Fibroblast of lung (primary cell): ENCODE measurements at regions not wholly inside any gene's neighbourhood (a gene's known extent, or its start where the extent isn't known, plus 50 kb on each side); places are given as distances from the start of the nearest gene placed in this dataset.

ENCODE experiments used
- DNase-seq, 2 donors: peaks; one replicate each; pipeline versions ENCODE4 v3.0.0 to v3.0.0-alpha.2; 2010; ENCODE audit warnings: low read depth in 2 of 2
- H2AFZ ChIP-seq: 2 replicates; pipeline ENCODE4 v1.5.1; 2012; ENCODE audit warnings: low read length, control low read depth, inconsistent platforms
- H3K27ac ChIP-seq: 2 replicates; pipeline ENCODE4 v1.5.1; 2011; ENCODE audit warnings: low read length, control low read depth; ENCODE audit not compliant: insufficient read depth
- H3K27me3 ChIP-seq: 2 replicates; pipeline ENCODE4 v1.5.1; 2011; ENCODE audit warnings: mild to moderate bottlenecking, low read length; ENCODE audit not compliant: control insufficient read depth, insufficient read depth
- H3K36me3 ChIP-seq: 2 replicates; pipeline ENCODE4 v1.5.1; 2011; ENCODE audit warnings: low read length; ENCODE audit not compliant: control insufficient read depth, insufficient read depth
- H3K4me1 ChIP-seq: 2 replicates; pipeline ENCODE4 v1.5.1; 2011; ENCODE audit warnings: low read length; ENCODE audit not compliant: control insufficient read depth, insufficient read depth; ENCODE audit errors: extremely low read depth
- H3K4me2 ChIP-seq: 2 replicates; pipeline ENCODE4 v1.5.1; 2011; ENCODE audit warnings: low read length, control low read depth; ENCODE audit not compliant: insufficient read depth; ENCODE audit errors: extremely low read depth
- H3K4me3 ChIP-seq, 4 experiments: fragments of 200-600 bp in 1 of 4; sonication (generic) in 1 of 4; replicated peaks in 1 of 4; 2 replicates each; pipeline ENCODE4 v1.5.1; 2011 to 2016; ENCODE audit warnings: low read length in 4 of 4, low read depth in 3 of 4, mild to moderate bottlenecking in 3 of 4, control low read depth in 2 of 4, inconsistent platforms in 1 of 4, mixed read lengths in 1 of 4; ENCODE audit not compliant: insufficient read depth in 1 of 4; ENCODE audit errors: control extremely low read depth in 1 of 4
- H3K79me2 ChIP-seq: 2 replicates; pipeline ENCODE4 v1.5.1; 2012; ENCODE audit warnings: mild to moderate bottlenecking, low read length, inconsistent platforms; ENCODE audit not compliant: control insufficient read depth, insufficient read depth
- H3K9ac ChIP-seq: 2 replicates; pipeline ENCODE4 v1.5.1; 2011; ENCODE audit warnings: mild to moderate bottlenecking, low read length, control low read depth; ENCODE audit not compliant: insufficient read depth
- H3K9me3 ChIP-seq: 2 replicates; pipeline ENCODE4 v1.5.1; 2012; ENCODE audit warnings: low read depth, low read length; ENCODE audit not compliant: control insufficient read depth, insufficient read depth
- H4K20me1 ChIP-seq: 2 replicates; pipeline ENCODE4 v1.5.1; 2011; ENCODE audit warnings: low read length; ENCODE audit not compliant: control insufficient read depth, insufficient read depth; ENCODE audit errors: extremely low read depth
- EZH2 ChIP-seq: IDR thresholded peaks from 2 replicates; pipeline ENCODE4 v1.5.1; 2012; ENCODE audit warnings: low read length, control low read depth, mild to moderate bottlenecking; ENCODE audit errors: missing control alignments
- TF ChIP-seq, protein P1 (sequence below), 2 donors: IDR thresholded peaks in 1 of 2; conservative IDR thresholded peaks in 1 of 2; 1 replicate in 1 of 2; 2 replicates in 1 of 2; pipeline ENCODE4 v1.5.1; 2011 to 2012; ENCODE audit warnings: low read length in 2 of 2, control low read depth in 1 of 2, inconsistent platforms in 1 of 2, low read depth in 1 of 2, mild to moderate bottlenecking in 1 of 2

DNA sequence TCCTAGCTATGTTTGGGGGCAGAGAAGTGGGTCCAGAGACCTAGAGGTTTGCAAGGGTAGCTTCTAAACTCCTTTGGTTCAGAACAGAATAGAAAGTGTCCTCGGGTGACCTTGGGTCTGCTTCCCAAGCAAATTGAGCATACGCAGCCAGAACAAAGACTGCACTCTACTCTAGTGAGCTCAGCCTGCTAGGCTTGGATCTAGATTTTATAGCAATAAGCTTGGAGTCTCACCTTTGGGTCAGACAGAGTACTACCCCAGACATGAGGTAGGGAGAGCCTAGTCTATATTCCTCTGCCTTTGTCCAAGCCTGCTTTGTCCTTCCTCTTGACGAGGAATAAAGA is 52.6 kb upstream of the ELF5 start:
- DNase-seq = no peak
- Histone ChIP-seq H3K27ac (no peak overlapping the region), H3K79me2 (no peaks in the 10 kb centered on the region), H3K4me3 (no peak overlapping the region), H3K4me1 (no peaks in the 10 kb centered on the region), H3K27me3 (no peaks in the 10 kb centered on the region), H3K9ac (no peak overlapping the region), H4K20me1 (no peaks in the 10 kb centered on the region), H3K36me3 (no peaks in the 10 kb centered on the region), H3K4me2 (no peak overlapping the region), H3K9me3 (no peaks in the 10 kb centered on the region), H2AFZ (no peak overlapping the region)
- no peak for TF ChIP-seq EZH2
- TF ChIP-seq, protein P1, sequence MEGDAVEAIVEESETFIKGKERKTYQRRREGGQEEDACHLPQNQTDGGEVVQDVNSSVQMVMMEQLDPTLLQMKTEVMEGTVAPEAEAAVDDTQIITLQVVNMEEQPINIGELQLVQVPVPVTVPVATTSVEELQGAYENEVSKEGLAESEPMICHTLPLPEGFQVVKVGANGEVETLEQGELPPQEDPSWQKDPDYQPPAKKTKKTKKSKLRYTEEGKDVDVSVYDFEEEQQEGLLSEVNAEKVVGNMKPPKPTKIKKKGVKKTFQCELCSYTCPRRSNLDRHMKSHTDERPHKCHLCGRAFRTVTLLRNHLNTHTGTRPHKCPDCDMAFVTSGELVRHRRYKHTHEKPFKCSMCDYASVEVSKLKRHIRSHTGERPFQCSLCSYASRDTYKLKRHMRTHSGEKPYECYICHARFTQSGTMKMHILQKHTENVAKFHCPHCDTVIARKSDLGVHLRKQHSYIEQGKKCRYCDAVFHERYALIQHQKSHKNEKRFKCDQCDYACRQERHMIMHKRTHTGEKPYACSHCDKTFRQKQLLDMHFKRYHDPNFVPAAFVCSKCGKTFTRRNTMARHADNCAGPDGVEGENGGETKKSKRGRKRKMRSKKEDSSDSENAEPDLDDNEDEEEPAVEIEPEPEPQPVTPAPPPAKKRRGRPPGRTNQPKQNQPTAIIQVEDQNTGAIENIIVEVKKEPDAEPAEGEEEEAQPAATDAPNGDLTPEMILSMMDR (conservative IDR thresholded peaks at IDR 0.05 in 1 of 2, IDR thresholded peaks at IDR 0.05 in 1 of 2; ENCODE audit: low read depth in 1 of 2, low read length in 2 of 2) = no peak

DNA sequence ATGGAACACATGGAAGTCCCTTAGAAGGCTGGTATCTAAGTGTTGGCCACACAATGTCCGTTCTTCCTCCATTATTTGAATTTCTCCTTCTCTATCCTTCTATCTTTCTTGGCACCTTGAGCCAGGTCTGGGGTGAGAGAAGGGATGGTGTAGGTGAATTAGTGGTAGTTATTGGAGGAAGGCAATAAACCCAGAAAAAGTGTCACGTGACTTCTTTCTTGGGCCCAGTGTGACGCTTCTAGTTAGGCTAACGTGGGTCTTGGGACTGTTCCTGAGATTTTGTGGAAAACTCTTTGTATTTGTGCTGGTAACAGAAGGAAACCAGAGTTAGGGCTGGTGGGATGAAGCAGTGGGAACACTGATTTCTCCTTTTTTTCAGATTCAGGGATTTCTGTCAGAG is 53.1 kb upstream of the ELF5 start:
- TF ChIP-seq, protein P1 (conservative IDR thresholded peaks at IDR 0.05 in 1 of 2, IDR thresholded peaks at IDR 0.05 in 1 of 2; ENCODE audit: low read depth in 1 of 2, low read length in 2 of 2) = no peak
- TF ChIP-seq EZH2 = no peak
- no peaks in the 10 kb centered on the region for H4K20me1 ChIP-seq
- H3K27me3 ChIP-seq = no peaks in the 10 kb centered on the region
- no peak overlapping the region for H3K27ac ChIP-seq
- no peaks in the 10 kb centered on the region for H3K79me2 ChIP-seq
- no peak overlapping the region for H3K4me2 ChIP-seq
- no peak overlapping the region for H3K9ac ChIP-seq
- DNase-seq = no peak
- no peaks in the 10 kb centered on the region for H3K4me1 ChIP-seq
- H3K4me3 ChIP-seq = no peak overlapping the region
- H3K36me3 ChIP-seq = no peaks in the 10 kb centered on the region
- no peak overlapping the region for H2AFZ ChIP-seq
- H3K9me3 ChIP-seq = no peaks in the 10 kb centered on the region

DNA sequence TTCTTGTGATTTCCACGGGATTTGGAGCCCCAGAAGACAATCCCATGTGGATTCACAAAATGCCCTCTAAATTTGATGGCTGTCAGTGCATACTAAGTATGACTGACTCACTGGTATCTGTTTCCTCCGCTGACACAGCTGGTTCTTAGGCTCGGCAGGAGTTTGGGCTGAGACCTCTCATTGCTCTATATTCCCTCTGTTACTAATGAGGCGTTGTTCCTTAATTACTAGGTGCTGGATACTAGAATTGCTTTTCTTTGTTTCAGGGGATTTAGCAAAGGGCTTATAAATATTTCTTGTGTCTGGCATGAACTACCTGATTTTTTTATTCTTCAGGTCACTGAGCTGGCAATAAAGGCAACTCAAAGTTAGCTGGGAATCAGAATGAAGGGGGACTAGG is 53.2 kb upstream of the EHF start:
- H3K27me3 ChIP-seq = no peaks in the 10 kb centered on the region
- H3K9me3 ChIP-seq = no peaks in the 10 kb centered on the region
- H4K20me1 ChIP-seq = no peaks in the 10 kb centered on the region
- H3K4me1 ChIP-seq = no peaks in the 10 kb centered on the region
- TF ChIP-seq, protein P1 (conservative IDR thresholded peaks at IDR 0.05 in 1 of 2, IDR thresholded peaks at IDR 0.05 in 1 of 2; ENCODE audit: low read depth in 1 of 2, low read length in 2 of 2) = no peak
- TF ChIP-seq EZH2 = no peak
- H3K36me3 ChIP-seq = no peaks in the 10 kb centered on the region
- DNase-seq = no peak
- H3K79me2 ChIP-seq = no peaks in the 10 kb centered on the region
- H3K9ac ChIP-seq = no peak overlapping the region
- H2AFZ ChIP-seq = no peak overlapping the region
- H3K4me2 ChIP-seq = no peak overlapping the region
- no peak overlapping the region for H3K27ac ChIP-seq
- no peak overlapping the region for H3K4me3 ChIP-seq
